GM19372 (cell line): ENCODE measurements at regions not wholly inside any gene's neighbourhood (a gene's known extent, or its start where the extent isn't known, plus 50 kb on each side); places are given as distances from the start of the nearest gene placed in this dataset.

Experiments used
- ATAC-seq: cut with Tn5 transposase; IDR thresholded peaks from one replicate; pipeline ENCODE4 v1.9.1; 2021; ENCODE audit warnings: mild to moderate bottlenecking, low read depth, moderate library complexity; ENCODE audit not compliant: unreplicated experiment

GRCh38 chr9:99605016-99605743, 216.5 kb upstream of the NR4A3 start:
- no peak for ATAC-seq

- ATAC-seq: no peak
Measured at GRCh38 chr9:99606296-99606695, 215.4 kb upstream of the NR4A3 start.

GRCh38 chr9:99606957-99607356, 214.7 kb upstream of the NR4A3 start:
- no peak for ATAC-seq

- ATAC-seq: no peak
Measured at GRCh38 chr9:99607842-99608448, 213.7 kb upstream of the NR4A3 start.

GRCh38 chr9:99614341-99614740, 207.3 kb upstream of the NR4A3 start:
- ATAC-seq: no peak

- no peak for ATAC-seq
Measured at GRCh38 chr9:99621040-99621439, 200.6 kb upstream of the NR4A3 start.

GRCh38 chr9:99622679-99623078, 199.0 kb upstream of the NR4A3 start:
- ATAC-seq: no peak

GRCh38 chr9:99623780-99624364, 197.8 kb upstream of the NR4A3 start:
- no peak for ATAC-seq

- ATAC-seq: no peak
Measured at GRCh38 chr9:99624499-99625233, 197.0 kb upstream of the NR4A3 start.

- ATAC-seq: no peak
Measured at GRCh38 chr9:99626426-99626825, 195.3 kb upstream of the NR4A3 start.

GRCh38 chr9:99628285-99628684, 193.4 kb upstream of the NR4A3 start:
- ATAC-seq: no peak

- ATAC-seq: no peak
Measured at GRCh38 chr9:99628849-99629620, 192.7 kb upstream of the NR4A3 start.

- ATAC-seq: no peak
Measured at GRCh38 chr9:99632349-99633038, 189.2 kb upstream of the NR4A3 start.

- no peak for ATAC-seq
Measured at GRCh38 chr9:99633265-99633664, 188.4 kb upstream of the NR4A3 start.

GRCh38 chr9:99634186-99634585, 187.5 kb upstream of the NR4A3 start:
- no peak for ATAC-seq

- ATAC-seq: no peak
Measured at GRCh38 chr9:99635032-99635431, 186.7 kb upstream of the NR4A3 start.

- no peak for ATAC-seq
Measured at GRCh38 chr9:99637641-99638040, 184.0 kb upstream of the NR4A3 start.

- no peak for ATAC-seq
Measured at GRCh38 chr9:99638971-99639370, 182.7 kb upstream of the NR4A3 start.

GRCh38 chr9:99647604-99648003, 174.1 kb upstream of the NR4A3 start:
- no peak for ATAC-seq
